ENCODE measurements at regions not wholly inside any gene's neighbourhood (a gene's known extent, or its start where the extent isn't known, plus 50 kb on each side); places are given as distances from the start of the nearest gene placed in this dataset.

DNA sequence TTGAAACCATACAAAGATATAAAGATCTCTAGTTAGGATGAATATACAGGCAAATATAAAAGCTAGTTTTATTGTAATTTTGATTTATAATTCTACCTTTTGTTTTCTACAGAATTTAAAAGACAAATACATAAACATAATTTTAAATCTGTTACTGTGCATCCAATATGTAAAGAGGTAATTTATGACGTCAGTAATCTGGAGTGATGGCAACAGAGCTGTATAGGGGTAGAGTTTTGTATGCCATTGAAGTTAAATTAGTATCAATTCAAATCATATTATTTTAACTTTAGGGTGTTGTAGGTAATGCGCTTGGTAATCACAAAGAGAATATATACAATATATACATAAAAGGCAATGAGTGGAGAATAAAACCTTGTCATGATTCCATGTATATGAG is 183.7 kb upstream of the ARHGAP24 start:
- TF ChIP-seq POLR2A (IDR thresholded peaks at IDR 0.05) (no peak), POLR2AphosphoS5 (IDR thresholded peaks at IDR 0.05) (no peak)
- TF ChIP-seq, protein P1, sequence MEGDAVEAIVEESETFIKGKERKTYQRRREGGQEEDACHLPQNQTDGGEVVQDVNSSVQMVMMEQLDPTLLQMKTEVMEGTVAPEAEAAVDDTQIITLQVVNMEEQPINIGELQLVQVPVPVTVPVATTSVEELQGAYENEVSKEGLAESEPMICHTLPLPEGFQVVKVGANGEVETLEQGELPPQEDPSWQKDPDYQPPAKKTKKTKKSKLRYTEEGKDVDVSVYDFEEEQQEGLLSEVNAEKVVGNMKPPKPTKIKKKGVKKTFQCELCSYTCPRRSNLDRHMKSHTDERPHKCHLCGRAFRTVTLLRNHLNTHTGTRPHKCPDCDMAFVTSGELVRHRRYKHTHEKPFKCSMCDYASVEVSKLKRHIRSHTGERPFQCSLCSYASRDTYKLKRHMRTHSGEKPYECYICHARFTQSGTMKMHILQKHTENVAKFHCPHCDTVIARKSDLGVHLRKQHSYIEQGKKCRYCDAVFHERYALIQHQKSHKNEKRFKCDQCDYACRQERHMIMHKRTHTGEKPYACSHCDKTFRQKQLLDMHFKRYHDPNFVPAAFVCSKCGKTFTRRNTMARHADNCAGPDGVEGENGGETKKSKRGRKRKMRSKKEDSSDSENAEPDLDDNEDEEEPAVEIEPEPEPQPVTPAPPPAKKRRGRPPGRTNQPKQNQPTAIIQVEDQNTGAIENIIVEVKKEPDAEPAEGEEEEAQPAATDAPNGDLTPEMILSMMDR (IDR thresholded peaks at IDR 0.05) = no peak
